Glutamatergic neuron (in vitro differentiated cells): ENCODE measurements at regions not wholly inside any gene's neighbourhood (a gene's known extent, or its start where the extent isn't known, plus 50 kb on each side); places are given as distances from the start of the nearest gene placed in this dataset.

ENCODE experiments used
- DNase-seq: peaks from one replicate; pipeline ENCODE4 v3.0.0; 2022
- H3K27ac Mint-ChIP-seq: one replicate; pipeline ENCODE4 v1.8.0; 2020; ENCODE audit warnings: mild to moderate bottlenecking, mixed read lengths, inconsistent platforms; ENCODE audit not compliant: unreplicated experiment
- H3K27me3 Mint-ChIP-seq: one replicate; pipeline ENCODE4 v1.8.0; 2020; ENCODE audit warnings: mild to moderate bottlenecking, moderate library complexity, mixed read lengths, inconsistent platforms; ENCODE audit not compliant: unreplicated experiment
- H3K36me3 Mint-ChIP-seq: one replicate; pipeline ENCODE4 v1.8.0; 2020; ENCODE audit warnings: mild to moderate bottlenecking, mixed read lengths, inconsistent platforms; ENCODE audit not compliant: unreplicated experiment
- H3K4me1 Mint-ChIP-seq: one replicate; pipeline ENCODE4 v1.8.0; 2020; ENCODE audit warnings: mild to moderate bottlenecking, low read depth, mixed read lengths, inconsistent platforms; ENCODE audit not compliant: unreplicated experiment
- H3K4me3 Mint-ChIP-seq: one replicate; pipeline ENCODE4 v1.8.0; 2020; ENCODE audit warnings: mild to moderate bottlenecking, mixed read lengths, inconsistent platforms; ENCODE audit not compliant: unreplicated experiment
- H3K9me3 Mint-ChIP-seq: one replicate; pipeline ENCODE4 v1.8.0; 2020; ENCODE audit warnings: mild to moderate bottlenecking, moderate library complexity, mixed read lengths, inconsistent platforms; ENCODE audit not compliant: unreplicated experiment
- TF ChIP-seq, protein P1 (sequence below): fragments of 200-600 bp; sonication (generic); IDR thresholded peaks from one replicate; pipeline ENCODE4 v1.5.0; 2021; ENCODE audit not compliant: partially characterized antibody, unreplicated experiment

- Mint-ChIP-seq H3K4me1 (no peaks in the 10 kb centered on the region), H3K9me3 (no peaks in the 10 kb centered on the region), H3K27me3 (peaks cover 4% of the 10 kb centered on the region), H3K36me3 (no peaks in the 10 kb centered on the region), H3K4me3 (no peak overlapping the region), H3K27ac (no peak overlapping the region)
- TF ChIP-seq, protein P1, sequence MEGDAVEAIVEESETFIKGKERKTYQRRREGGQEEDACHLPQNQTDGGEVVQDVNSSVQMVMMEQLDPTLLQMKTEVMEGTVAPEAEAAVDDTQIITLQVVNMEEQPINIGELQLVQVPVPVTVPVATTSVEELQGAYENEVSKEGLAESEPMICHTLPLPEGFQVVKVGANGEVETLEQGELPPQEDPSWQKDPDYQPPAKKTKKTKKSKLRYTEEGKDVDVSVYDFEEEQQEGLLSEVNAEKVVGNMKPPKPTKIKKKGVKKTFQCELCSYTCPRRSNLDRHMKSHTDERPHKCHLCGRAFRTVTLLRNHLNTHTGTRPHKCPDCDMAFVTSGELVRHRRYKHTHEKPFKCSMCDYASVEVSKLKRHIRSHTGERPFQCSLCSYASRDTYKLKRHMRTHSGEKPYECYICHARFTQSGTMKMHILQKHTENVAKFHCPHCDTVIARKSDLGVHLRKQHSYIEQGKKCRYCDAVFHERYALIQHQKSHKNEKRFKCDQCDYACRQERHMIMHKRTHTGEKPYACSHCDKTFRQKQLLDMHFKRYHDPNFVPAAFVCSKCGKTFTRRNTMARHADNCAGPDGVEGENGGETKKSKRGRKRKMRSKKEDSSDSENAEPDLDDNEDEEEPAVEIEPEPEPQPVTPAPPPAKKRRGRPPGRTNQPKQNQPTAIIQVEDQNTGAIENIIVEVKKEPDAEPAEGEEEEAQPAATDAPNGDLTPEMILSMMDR = no peak
- DNase-seq = no peak
These were observed 125.5 kb upstream of the FRMD4B start for GRCh38 chr3:69511361-69511760.

GRCh38 chr3:69510481-69511030 is 124.7 kb upstream of the FRMD4B start:
- Mint-ChIP-seq H3K4me1 (no peaks in the 10 kb centered on the region), H3K27ac (no peak overlapping the region), H3K27me3 (peaks cover 4% of the 10 kb centered on the region), H3K9me3 (no peaks in the 10 kb centered on the region), H3K4me3 (no peak overlapping the region), H3K36me3 (no peaks in the 10 kb centered on the region)
- no peak for DNase-seq
- TF ChIP-seq, protein P1 = no peak

DNA sequence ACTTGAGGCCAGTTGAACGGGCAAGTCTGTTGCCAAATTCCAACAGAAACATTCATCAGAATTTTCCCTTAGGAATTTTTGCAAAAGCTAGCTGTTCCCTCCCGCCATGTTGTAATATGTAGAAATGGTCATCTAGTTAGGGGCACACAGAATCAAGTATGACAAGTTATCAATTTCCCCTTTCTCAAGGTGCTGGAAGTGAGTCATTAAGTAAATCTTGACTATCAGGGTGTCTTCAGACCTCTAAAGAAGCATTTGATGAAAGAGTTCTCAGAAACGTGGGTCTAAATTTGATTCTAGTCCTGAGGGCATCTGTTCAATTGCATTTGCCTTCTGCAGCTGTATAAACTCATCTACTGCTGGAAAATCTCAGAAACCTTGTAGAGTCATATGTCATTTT is 123.4 kb upstream of the FRMD4B start:
- Mint-ChIP-seq H3K27me3 (peaks cover 4% of the 10 kb centered on the region), H3K27ac (no peak overlapping the region), H3K9me3 (no peaks in the 10 kb centered on the region), H3K36me3 (no peaks in the 10 kb centered on the region), H3K4me1 (no peaks in the 10 kb centered on the region), H3K4me3 (no peak overlapping the region)
- TF ChIP-seq, protein P1 = no peak
- no peak for DNase-seq

DNA sequence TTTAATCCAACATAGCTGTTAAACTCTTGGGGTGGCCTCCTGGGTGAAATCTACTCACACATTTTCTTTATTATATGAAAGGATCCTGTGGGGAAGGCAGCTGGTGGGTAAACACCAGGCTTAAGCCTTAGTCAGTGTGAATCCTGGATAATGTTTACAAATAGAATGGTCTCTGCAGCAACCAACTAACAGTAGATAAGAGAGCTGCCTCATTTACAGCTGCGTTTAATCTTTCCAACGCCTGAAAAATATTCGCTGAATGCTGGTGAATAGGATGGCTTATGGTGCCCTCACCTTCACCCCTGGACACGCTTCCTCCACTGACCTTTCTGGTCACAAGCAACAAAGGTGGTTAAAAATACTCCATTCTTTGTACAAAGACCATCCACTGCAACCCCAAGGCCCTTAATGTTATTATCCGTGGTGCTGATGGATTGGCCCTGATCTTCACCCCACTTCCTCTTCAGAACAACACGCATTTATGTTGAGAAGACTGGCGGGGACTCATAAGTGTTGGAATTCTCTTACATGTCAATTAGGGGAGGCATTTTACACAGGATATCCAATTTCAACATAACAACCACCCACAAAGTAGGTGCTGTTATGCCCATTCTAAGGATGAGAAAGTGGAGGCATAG is 120.0 kb upstream of the FRMD4B start:
- TF ChIP-seq, protein P1 = no peak
- no peak overlapping the region for H3K27ac Mint-ChIP-seq
- H3K36me3 Mint-ChIP-seq = no peaks in the 10 kb centered on the region
- H3K4me3 Mint-ChIP-seq = no peak overlapping the region
- no peaks in the 10 kb centered on the region for H3K9me3 Mint-ChIP-seq
- no peak for DNase-seq
- H3K27me3 Mint-ChIP-seq = no peaks in the 10 kb centered on the region
- H3K4me1 Mint-ChIP-seq = no peaks in the 10 kb centered on the region

GRCh38 chr3:69504232-69504631 is 118.3 kb upstream of the FRMD4B start:
- no peak for DNase-seq
- Mint-ChIP-seq H3K27ac (no peak overlapping the region), H3K27me3 (no peaks in the 10 kb centered on the region), H3K4me3 (no peak overlapping the region), H3K36me3 (no peaks in the 10 kb centered on the region), H3K4me1 (no peaks in the 10 kb centered on the region), H3K9me3 (no peaks in the 10 kb centered on the region)
- TF ChIP-seq, protein P1 = no peak
